Mesodermal cell (in vitro differentiated cells): ENCODE measurements at regions not wholly inside any gene's neighbourhood (a gene's known extent, or its start where the extent isn't known, plus 50 kb on each side); places are given as distances from the start of the nearest gene placed in this dataset.
A peak's percentile ranks its signal among the peaks of the same experiment; 100 is the strongest.
"Not testable (repeated sequence)": the region's sequence is repeated elsewhere in the genome, so short reads cannot be mapped to it uniquely, and the experiment has no call there.

Source experiments
- H3K27ac ChIP-seq: 2 replicates; pipeline ENCODE4 v1.7.0; 2013; ENCODE audit warnings: mild to moderate bottlenecking, low read depth, low read length, moderate library complexity; ENCODE audit not compliant: severe bottlenecking
- H3K36me3 ChIP-seq: 2 replicates; pipeline ENCODE4 v1.7.1; 2013; ENCODE audit warnings: mild to moderate bottlenecking, low read length, moderate library complexity; ENCODE audit not compliant: control insufficient read depth, insufficient read depth
- H3K4me1 ChIP-seq: one replicate; pipeline ENCODE4 v1.7.1; 2013; ENCODE audit warnings: mild to moderate bottlenecking, low read length; ENCODE audit not compliant: insufficient read depth, control insufficient read depth, poor library complexity, severe bottlenecking
- H3K4me3 ChIP-seq: 2 replicates; pipeline ENCODE4 v1.7.0; 2013; ENCODE audit warnings: low read length, control low read depth, mild to moderate bottlenecking; ENCODE audit not compliant: insufficient read depth, poor library complexity, severe bottlenecking; ENCODE audit errors: extremely low read depth
- H3K9me3 ChIP-seq: 2 replicates; pipeline ENCODE4 v1.7.1; 2013; ENCODE audit warnings: mild to moderate bottlenecking, low read length, moderate library complexity; ENCODE audit not compliant: control insufficient read depth
- WGBS, 2 experiments: methylation state at CpG; one replicate each; pipeline ENCODE4 v1.1.5; 2013; ENCODE audit warnings: missing lambda C conversion rate in 2 of 2; ENCODE audit not compliant: insufficient coverage in 2 of 2; 5-methylcytosine and 5-hydroxymethylcytosine counted together

DNA sequence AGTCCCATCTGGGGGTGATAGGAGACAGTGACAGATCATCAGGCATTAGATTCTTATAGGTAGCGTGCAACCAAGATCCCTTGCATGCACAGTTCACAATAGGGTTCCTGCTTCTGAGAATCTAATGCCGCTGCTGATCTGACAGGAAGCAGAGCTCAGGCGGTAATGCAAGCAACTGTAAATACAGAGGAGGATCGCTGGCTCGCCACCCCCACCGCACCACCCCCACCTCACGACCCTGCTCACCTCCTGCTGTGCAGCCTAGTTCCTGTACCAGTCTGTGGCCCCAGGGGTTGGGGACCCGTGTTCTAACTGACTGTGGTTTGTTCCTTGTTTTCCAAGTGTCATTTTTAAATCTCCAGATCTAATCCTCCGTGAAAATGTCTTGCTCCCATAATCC lies 89.0 kb upstream of the MAPK10 start:
- no peak overlapping the region for H3K27ac ChIP-seq
- WGBS, 2 experiments: 61 to 74% methylated on average over 4 to 9 of the region's 9 CpGs
- H3K9me3 ChIP-seq: peaks cover 4% of the 10 kb centered on the region
- H3K4me1 ChIP-seq: peaks cover 30% of the 10 kb centered on the region
- H3K4me3 ChIP-seq: no peak overlapping the region
- no peaks in the 10 kb centered on the region for H3K36me3 ChIP-seq

DNA sequence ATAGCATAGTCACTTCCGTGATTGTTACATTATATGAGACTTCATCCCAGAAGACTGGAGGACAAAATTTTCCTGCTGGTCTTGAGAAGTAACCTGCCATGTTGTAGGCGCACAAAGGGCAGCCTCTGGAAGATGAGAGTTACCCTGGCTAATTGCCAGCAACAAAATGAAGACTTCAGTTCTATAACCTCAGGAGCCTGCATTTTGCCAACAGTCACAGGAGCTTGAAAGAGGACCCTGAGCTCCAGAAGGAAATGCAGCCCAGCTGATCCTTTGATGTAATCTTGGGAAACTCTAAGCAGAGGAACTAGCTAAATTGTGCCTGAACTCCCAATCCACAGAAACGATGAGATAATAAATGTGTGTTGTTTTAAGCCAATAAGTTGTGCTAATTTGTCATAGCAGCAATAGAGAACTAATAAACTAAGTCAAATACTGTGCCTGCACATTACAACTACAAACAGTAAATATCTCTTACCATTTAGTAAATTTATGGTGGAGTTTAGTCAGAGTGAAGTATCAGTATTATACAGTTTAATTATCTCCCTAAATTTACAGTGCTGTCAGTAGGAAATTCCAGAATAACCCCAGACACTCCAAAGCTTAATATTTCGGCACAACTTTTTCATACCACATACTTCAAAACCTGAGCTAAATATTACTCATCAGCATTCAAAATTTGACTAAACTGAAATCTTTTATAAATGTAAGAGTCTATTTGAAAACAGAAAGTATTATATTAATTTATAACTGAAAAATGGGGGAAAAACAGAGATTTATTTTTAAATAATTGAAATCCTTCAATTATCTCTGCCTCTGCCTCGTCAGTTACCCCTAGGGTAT lies 90.1 kb upstream of the MAPK10 start:
- Histone ChIP-seq H3K27ac (no peak overlapping the region), H3K9me3 (no peaks in the 10 kb centered on the region), H3K4me1 (peaks cover 34% of the 10 kb centered on the region), H3K4me3 (no peak overlapping the region), H3K36me3 (no peaks in the 10 kb centered on the region)
- WGBS, 2 experiments: 83 to 93% methylated on average over 2 of the region's 5 CpGs

DNA sequence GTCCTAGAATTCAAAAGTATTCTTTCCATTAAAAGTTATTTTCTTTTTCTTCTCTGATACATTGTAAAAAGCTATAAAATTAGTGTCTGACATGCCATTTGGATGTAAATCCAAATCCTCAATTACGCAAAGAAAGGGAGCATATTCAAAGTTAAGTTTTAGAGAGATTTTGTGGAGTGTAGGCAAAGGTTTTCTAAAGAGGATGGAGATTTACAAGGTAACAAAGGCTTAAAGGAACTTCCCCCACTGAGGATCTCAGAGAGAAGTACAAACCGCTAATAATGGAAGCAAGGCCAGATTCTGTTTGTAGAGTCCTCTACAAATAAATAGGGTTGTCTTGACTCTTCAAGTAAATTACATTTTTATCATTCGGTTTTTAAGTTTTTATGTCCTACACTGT lies 91.0 kb upstream of the MAPK10 start:
- Histone ChIP-seq H3K36me3 (no peaks in the 10 kb centered on the region), H3K4me3 (no peak overlapping the region), H3K9me3 (no peaks in the 10 kb centered on the region), H3K4me1 (peaks cover 34% of the 10 kb centered on the region), H3K27ac (peak overlapping the region; percentile 11)
- 43% methylated on average over 1 of the region's 3 CpGs; no CpG with 5 or more reads in 1 of the 2 experiments for WGBS, 2 experiments

DNA sequence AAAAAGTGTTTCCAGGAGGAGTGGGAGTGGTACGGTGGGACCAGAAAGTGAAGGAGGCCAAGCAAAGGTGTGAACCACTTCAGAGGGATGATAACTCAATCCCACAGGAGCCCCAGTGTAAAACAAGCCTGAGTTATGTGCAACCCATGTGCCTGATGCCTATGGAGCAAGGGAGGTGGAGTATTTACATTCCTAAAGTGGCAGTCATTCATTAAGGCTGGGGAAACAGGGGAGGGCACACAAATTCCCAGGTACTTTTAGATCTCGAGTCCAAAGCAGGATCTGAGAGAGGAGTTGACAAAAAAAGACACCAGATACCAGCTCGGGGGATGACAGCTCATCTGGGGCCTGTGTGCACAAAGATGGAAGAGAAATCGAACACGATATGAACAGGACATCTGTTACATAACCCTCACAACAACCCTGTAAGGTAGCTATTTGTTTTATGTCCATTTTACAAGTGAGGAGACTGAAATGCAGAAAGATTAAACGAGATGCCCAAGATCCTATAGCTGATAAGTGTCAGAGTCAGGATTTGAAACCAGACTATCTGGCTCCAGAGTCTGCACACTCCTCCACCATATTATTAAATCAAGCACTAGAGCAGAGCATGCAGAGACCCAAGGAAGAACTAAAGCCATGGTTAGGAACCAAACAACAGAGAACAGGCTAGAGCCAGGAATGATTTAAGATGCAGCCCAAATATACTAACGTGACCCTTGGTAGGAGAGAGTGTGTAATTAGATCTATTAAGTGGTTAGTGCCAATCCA lies 91.9 kb upstream of the MAPK10 start:
- 26 to 55% methylated on average over 2 to 3 of the region's 7 CpGs for WGBS, 2 experiments
- Histone ChIP-seq H3K9me3 (no peaks in the 10 kb centered on the region), H3K4me3 (no peak overlapping the region), H3K4me1 (peaks cover 34% of the 10 kb centered on the region), H3K36me3 (no peaks in the 10 kb centered on the region), H3K27ac (no peak overlapping the region)

DNA sequence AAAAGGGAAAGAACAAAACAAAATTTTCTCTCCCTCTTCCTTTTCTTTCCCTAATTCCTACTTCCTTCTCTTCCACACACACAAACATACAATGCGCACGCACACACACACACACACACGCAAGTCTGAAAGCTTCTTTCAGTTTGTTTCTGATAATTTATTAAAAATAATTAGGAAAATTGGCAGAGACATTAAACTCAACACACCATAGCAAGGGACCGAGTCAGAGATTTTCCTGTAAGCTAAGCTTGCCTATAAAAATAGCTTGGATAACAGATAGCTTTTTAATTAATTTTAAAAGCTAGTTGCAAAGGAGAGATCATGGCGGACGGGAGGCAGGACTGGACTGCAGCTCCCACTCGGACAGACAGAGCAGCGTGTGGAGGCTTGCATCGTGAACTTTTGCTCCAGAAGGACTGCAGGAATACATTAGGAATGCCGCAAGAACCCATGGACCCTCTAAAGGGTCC lies 92.6 kb upstream of the MAPK10 start:
- Histone ChIP-seq H3K4me1 (peaks cover 34% of the 10 kb centered on the region), H3K27ac (peak overlapping the region; percentile 54), H3K4me3 (no peak overlapping the region), H3K9me3 (no peaks in the 10 kb centered on the region), H3K36me3 (no peaks in the 10 kb centered on the region)
- WGBS, 2 experiments: 89 to 98% methylated on average over 4 to 6 of the region's 10 CpGs

DNA sequence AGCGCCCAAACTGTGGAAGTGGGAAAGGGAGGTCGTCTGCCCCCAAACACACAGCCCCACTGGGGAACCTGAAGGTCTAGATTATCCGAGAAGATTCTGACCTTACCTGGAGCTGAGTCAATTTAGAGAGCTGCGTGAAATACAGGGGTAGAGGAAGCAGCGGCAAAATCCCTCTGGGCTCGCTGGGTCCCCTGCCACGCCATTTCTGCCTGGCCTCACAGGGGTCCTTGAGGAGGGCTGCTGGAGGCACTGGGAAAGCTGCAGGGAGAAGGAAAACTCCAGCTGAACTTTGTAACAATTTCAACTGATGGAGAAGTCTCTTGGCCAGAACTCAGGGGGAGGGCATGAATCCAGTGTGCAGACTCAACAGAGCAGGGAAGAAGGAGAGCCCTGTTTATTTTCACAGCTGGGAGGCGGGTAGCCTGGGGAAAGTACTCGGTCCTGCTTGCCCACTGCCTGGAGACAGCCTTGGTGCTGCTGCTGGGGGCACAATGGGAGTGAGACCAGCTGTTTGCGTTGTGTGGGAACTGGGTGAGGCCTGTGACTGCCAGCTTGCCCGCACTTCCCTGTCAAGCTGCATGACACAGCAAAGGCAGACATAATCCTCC lies 93.2 kb upstream of the MAPK10 start:
- Histone ChIP-seq H3K9me3 (no peaks in the 10 kb centered on the region), H3K4me3 (no peak overlapping the region), H3K36me3 (no peaks in the 10 kb centered on the region), H3K4me1 (peaks cover 34% of the 10 kb centered on the region), H3K27ac (peak overlapping the region; percentile 54)
- WGBS, 2 experiments: 89 to 91% methylated on average over 3 to 9 of the region's 11 CpGs

DNA sequence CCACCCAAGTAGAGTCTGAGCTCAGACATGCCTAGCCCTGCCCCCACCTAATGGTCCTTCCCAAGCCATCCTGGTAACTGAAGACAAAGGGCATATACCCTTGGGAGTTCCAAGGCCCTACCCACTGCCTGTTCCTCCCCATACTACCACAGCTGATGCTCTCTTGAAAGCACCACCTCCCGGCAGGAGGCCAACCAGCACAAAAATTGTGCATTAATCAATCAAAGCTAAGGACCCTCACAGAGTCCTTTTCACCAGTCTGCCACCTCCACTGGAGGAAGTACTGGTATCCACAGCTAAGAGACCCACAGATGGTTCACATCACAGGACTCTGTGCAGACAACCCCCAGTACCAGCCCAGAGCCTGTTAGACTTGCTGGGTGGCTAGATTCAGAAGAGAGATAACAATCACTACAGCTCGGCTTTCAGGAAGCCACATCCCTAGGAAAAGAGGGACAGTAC lies 93.8 kb upstream of the MAPK10 start:
- peak overlapping the region; percentile 6 for H3K27ac ChIP-seq
- WGBS, 2 experiments: 33 to 100% methylated on average over 1 of the region's 2 CpGs
- peaks cover 34% of the 10 kb centered on the region for H3K4me1 ChIP-seq

DNA sequence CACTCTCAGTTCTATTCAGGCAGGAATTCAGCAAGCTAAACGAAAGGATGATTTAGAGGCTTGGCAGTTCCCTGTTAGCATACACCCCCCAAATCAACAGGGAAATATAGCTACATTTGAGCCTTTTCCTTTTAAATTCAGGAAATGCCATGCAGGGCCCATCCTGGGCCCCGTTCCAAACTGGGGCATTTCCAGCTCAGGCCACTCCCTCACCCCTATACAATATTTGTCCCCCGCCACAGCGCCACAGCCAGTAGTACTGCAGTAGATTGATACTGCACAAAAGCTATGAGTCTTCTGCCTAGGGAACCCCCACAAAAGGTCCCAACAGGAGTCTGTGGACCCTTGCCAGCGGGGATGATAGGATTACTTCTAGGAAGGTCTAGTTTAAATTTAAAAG lies 102.0 kb upstream of the MAPK10 start:
- peaks cover 9% of the 10 kb centered on the region for H3K9me3 ChIP-seq
- no peak overlapping the region for H3K27ac ChIP-seq
- WGBS, 2 experiments: 80 to 81% methylated on average over 3 to 5 of the region's 5 CpGs

More for the DNA sequence above, 93.8 kb upstream of the MAPK10 start:
- H3K9me3 ChIP-seq, H3K4me3 ChIP-seq, H3K36me3 ChIP-seq: not testable (repeated sequence)

DNA sequence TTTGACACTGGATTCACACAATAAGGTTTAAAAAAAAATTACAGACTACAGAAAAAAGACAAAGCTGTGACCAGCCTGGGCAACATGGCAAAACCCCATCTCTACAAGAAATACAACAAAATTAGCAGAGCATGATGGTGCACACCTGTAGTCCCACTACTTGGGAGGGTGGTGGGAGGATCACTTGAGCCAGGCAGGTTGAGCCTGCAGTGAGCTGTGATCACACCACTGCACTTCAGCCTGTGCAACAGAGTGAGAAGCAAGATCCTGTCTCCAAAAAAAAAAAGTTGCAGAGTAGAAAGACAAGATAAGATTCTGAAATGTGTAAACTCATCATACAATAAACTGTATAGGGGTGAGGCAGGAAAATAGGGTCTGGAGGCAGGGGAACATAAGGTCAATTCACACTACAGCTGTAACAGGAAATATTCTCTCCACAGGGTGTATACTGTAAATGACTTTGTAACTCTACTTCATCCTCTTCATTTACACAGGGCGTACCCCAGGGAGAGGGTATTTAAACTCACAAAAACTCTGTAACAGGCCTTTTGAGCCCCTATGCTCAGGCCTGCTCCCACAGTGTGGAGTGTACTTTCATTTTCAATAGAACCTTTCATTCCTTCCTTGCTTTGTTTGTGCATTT lies 112.6 kb upstream of the MAPK10 start:
- Histone ChIP-seq H3K9me3 (no peaks in the 10 kb centered on the region), H3K4me3 (no peak overlapping the region), H3K36me3 (no peaks in the 10 kb centered on the region), H3K4me1 (no peaks in the 10 kb centered on the region), H3K27ac (no peak overlapping the region)
- 57% methylated on average over 1 of the region's 1 CpG; no CpG with 5 or more reads in 1 of the 2 experiments for WGBS, 2 experiments

More for the DNA sequence above, 102.0 kb upstream of the MAPK10 start:
- Histone ChIP-seq H3K4me3 (no peak overlapping the region), H3K4me1 (no peaks in the 10 kb centered on the region), H3K36me3 (no peaks in the 10 kb centered on the region)

DNA sequence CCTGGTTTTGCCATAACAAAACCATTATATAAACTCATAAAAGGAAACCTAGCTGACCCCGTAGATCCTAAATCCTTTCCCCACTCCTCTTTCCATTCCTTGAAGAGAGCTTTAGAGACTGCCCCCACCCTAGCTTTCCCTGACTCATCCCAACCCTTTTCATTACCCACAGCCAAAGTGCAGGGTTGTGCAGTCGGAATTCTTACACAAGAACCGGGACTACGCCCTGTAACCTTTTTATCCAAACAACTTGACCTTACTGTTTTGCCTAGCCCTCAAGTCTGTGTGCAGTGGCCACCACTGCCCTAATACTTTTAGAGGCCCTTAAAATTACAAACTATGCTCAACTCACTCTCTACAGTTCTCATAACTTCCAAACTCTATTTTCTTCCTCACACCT lies 116.0 kb upstream of the PTPN13 start:
- H3K4me1 ChIP-seq: peaks cover 17% of the 10 kb centered on the region
- not testable (repeated sequence) for H3K9me3 ChIP-seq, H3K36me3 ChIP-seq, H3K4me3 ChIP-seq, H3K27ac ChIP-seq
- 90 to 92% methylated on average over 4 of the region's 4 CpGs for WGBS, 2 experiments
